ENCODE measurements at regions not wholly inside any gene's neighbourhood (a gene's known extent, or its start where the extent isn't known, plus 50 kb on each side); places are given as distances from the start of the nearest gene placed in this dataset.

DNA sequence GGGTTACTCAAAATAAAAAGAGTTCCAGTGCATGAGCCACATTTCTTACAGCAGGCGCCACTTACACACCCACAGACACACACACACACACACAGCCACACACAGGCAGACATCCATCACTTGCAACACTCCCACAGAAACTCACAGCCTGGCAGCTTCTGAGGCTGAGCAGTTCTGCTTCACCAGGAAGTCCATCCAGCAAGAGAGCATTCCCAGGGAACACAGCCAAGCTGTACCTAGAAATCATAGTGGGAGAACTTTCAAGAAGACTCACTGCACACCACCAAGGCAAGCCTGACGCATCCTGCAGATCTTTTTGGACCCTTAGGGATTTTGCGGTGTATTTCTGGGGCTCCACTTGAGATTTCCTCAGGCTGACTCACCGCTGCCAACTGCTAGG lies 140.9 kb upstream of the WSB1 start:
- TF ChIP-seq POLR2A (IDR thresholded peaks at IDR 0.05), result no peak
- TF ChIP-seq, protein P1, sequence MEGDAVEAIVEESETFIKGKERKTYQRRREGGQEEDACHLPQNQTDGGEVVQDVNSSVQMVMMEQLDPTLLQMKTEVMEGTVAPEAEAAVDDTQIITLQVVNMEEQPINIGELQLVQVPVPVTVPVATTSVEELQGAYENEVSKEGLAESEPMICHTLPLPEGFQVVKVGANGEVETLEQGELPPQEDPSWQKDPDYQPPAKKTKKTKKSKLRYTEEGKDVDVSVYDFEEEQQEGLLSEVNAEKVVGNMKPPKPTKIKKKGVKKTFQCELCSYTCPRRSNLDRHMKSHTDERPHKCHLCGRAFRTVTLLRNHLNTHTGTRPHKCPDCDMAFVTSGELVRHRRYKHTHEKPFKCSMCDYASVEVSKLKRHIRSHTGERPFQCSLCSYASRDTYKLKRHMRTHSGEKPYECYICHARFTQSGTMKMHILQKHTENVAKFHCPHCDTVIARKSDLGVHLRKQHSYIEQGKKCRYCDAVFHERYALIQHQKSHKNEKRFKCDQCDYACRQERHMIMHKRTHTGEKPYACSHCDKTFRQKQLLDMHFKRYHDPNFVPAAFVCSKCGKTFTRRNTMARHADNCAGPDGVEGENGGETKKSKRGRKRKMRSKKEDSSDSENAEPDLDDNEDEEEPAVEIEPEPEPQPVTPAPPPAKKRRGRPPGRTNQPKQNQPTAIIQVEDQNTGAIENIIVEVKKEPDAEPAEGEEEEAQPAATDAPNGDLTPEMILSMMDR (IDR thresholded peaks at IDR 0.05), result no peak
- no peak for TF ChIP-seq POLR2AphosphoS5 (IDR thresholded peaks at IDR 0.05; ENCODE audit: insufficient read depth in 1 of 2, low read depth in 1 of 2)

Measured in vagina (tissue), 2 donors.